ENCODE measurements at regions not wholly inside any gene's neighbourhood (a gene's known extent, or its start where the extent isn't known, plus 50 kb on each side); places are given as distances from the start of the nearest gene placed in this dataset.

GRCh38 chr12:70040141-70040540, 203.1 kb upstream of the CNOT2 start:
- 52 to 58% (median 56%) methylated on average over 2 of the region's 2 CpGs for WGBS, 4 donors
- peaks cover 0 to 17% (median 12%) of the 10 kb centered on the region in 12 donors for H3K4me1 ChIP-seq
- no peaks in the 10 kb centered on the region for H3K27me3 ChIP-seq
- intact Hi-C loops (cut with DNase I), result no loop called here
- H3K27ac ChIP-seq, result peak overlapping the region in 4 of 12 donors; percentile 27 to 60 (median 36)
- DNase-seq (no peak), ATAC-seq (peak in 3 of 4 donors; percentile 63 to 83 (median 81))
- H3K9me3 ChIP-seq, result no peaks in the 10 kb centered on the region
- H3K36me3 ChIP-seq, result no peaks in the 10 kb centered on the region
- TF ChIP-seq CTCF (IDR thresholded peaks at IDR 0.05), result peak in 1 of 12 donors; percentile 18
- TF ChIP-seq POLR2A (IDR thresholded peaks at IDR 0.05), result no peak
- H3K4me3 ChIP-seq, result no peak overlapping the region

DNA sequence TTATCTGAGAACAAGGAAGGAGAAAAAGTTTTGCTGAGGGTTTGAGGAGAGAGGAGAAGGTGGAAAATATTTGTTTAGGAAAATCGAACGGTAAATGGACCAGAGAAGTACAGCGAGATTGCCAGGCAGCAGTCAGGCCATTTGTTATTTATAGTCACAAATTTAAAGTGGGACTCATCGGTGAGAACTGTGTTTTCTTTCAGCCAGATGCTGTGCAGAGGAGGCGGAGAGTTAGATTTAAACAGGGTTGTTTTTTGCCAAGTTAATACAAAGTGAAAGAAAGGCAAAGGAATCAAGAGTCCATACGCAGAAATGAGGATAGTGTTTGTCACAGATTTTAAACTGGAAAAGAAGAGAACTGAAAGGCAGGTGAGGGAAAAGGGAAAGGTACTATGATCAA, 200.6 kb upstream of the CNOT2 start:
- Histone ChIP-seq H3K27me3 (no peaks in the 10 kb centered on the region), H3K36me3 (no peaks in the 10 kb centered on the region), H3K9me3 (no peaks in the 10 kb centered on the region), H3K4me1 (peaks cover 0 to 17% (median 13%) of the 10 kb centered on the region in 12 donors), H3K4me3 (no peak overlapping the region), H3K27ac (no peak overlapping the region)
- ATAC-seq (peak in 1 of 4 donors; percentile 31), DNase-seq (no peak)
- TF ChIP-seq POLR2A (IDR thresholded peaks at IDR 0.05), result no peak
- TF ChIP-seq CTCF (IDR thresholded peaks at IDR 0.05), result no peak
- 18 to 28% (median 27%) methylated on average over 6 of the region's 6 CpGs for WGBS, 4 donors
- intact Hi-C loops (cut with DNase I), result no loop called here

- H3K4me1 ChIP-seq, result peaks cover 0 to 17% (median 13%) of the 10 kb centered on the region in 12 donors
- intact Hi-C loops (cut with DNase I), result no loop called here
- H3K4me3 ChIP-seq, result no peak overlapping the region
- H3K27me3 ChIP-seq, result no peaks in the 10 kb centered on the region
- DNase-seq (peak in 4 of 5 donors; percentile 25 to 33 (median 29)), ATAC-seq (peak; percentile 54 to 81 (median 68))
- TF ChIP-seq POLR2A (IDR thresholded peaks at IDR 0.05) (no peak), CTCF (IDR thresholded peaks at IDR 0.05) (no peak)
- H3K27ac ChIP-seq, result no peak overlapping the region
- H3K9me3 ChIP-seq, result no peaks in the 10 kb centered on the region
- H3K36me3 ChIP-seq, result no peaks in the 10 kb centered on the region
- WGBS, 4 donors, result 31 to 51% (median 38%) methylated on average over 4 of the region's 4 CpGs
Observed at GRCh38 chr12:70043490-70044138, 199.6 kb upstream of the CNOT2 start.

DNA sequence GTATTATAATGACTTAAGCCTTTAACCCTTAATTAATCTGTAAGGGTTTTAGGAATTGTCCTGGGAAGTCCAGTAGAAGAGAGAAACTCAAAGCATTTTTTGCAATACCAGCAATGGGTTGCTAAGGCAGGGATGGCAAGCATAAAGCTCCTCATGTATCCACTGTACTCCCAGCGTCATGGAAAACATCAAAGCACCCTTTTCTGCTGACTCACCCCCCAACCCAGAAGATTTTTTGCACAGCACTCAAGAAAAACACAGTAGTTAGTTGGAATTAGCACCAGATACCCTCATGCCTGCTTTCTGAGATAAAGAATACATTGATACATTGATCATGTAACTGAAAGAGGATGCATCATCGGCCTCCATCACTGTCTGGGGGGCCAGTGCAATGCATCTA, 199.1 kb upstream of the CNOT2 start:
- peaks cover 0 to 17% (median 13%) of the 10 kb centered on the region in 12 donors for H3K4me1 ChIP-seq
- intact Hi-C loops (cut with DNase I), result no loop called here
- ATAC-seq (no peak), DNase-seq (no peak)
- TF ChIP-seq CTCF (IDR thresholded peaks at IDR 0.05), result no peak
- no peak for TF ChIP-seq POLR2A (IDR thresholded peaks at IDR 0.05)
- no peak overlapping the region for H3K4me3 ChIP-seq
- H3K27ac ChIP-seq, result no peak overlapping the region
- no peaks in the 10 kb centered on the region for H3K9me3 ChIP-seq
- WGBS, 4 donors, result 79 to 89% (median 86%) methylated on average over 2 of the region's 2 CpGs
- no peaks in the 10 kb centered on the region for H3K27me3 ChIP-seq
- no peaks in the 10 kb centered on the region for H3K36me3 ChIP-seq
